ENCODE measurements at regions not wholly inside any gene's neighbourhood (a gene's known extent, or its start where the extent isn't known, plus 50 kb on each side); places are given as distances from the start of the nearest gene placed in this dataset.

- Histone ChIP-seq H3K27me3 (no peaks in the 10 kb centered on the region), H3K27ac (replicated peaks in 1 of 4) (peak overlapping the region; percentile 87 to 95 (median 92)), H3K4me1 (peaks cover 67 to 94% (median 88%) of the 10 kb centered on the region in 4 donors), H3K36me3 (no peaks in the 10 kb centered on the region), H3K9me3 (no peaks in the 10 kb centered on the region), H3K4me3 (no peak overlapping the region)
- peak; percentile 91 for TF ChIP-seq POLR2AphosphoS5 (IDR thresholded peaks at IDR 0.05)
- no peak for TF ChIP-seq EP300 (IDR thresholded peaks at IDR 0.05)
- TF ChIP-seq POLR2A (IDR thresholded peaks at IDR 0.05; ENCODE audit: low read depth), result no peak
- TF ChIP-seq CTCF (IDR thresholded peaks at IDR 0.05), result peak in 1 of 3 experiments; percentile 9
- DNase-seq (ENCODE audit: extremely low spot score), result no peak
- intact Hi-C loops (cut with DNase I), result no loop called here
- WGBS, result 48% methylated on average over 3 of the region's 3 CpGs
These were observed 64.9 kb downstream of the MCFD2 start for GRCh38 chr2:46850742-46851141.

GRCh38 chr2:46849721-46850556 lies 65.7 kb downstream of the MCFD2 start:
- no peak for DNase-seq (ENCODE audit: extremely low spot score)
- 43% methylated on average over 13 of the region's 13 CpGs for WGBS
- intact Hi-C loops (cut with DNase I), result no loop called here

GRCh38 chr2:46849046-46849715 lies 66.4 kb downstream of the MCFD2 start:
- Histone ChIP-seq H3K27me3 (no peaks in the 10 kb centered on the region), H3K4me3 (no peak overlapping the region), H3K9me3 (no peaks in the 10 kb centered on the region), H3K36me3 (no peaks in the 10 kb centered on the region), H3K4me1 (peaks cover 60 to 89% (median 84%) of the 10 kb centered on the region in 4 donors), H3K27ac (replicated peaks in 1 of 4) (peak overlapping the region; percentile 87 to 95 (median 92))
- 43% methylated on average over 7 of the region's 7 CpGs for WGBS
- no peak for DNase-seq (ENCODE audit: extremely low spot score)
- intact Hi-C loops (cut with DNase I), result no loop called here
- TF ChIP-seq CTCF (IDR thresholded peaks at IDR 0.05) (no peak), POLR2AphosphoS5 (IDR thresholded peaks at IDR 0.05) (no peak), POLR2A (IDR thresholded peaks at IDR 0.05; ENCODE audit: low read depth) (no peak), EP300 (IDR thresholded peaks at IDR 0.05) (no peak)

More at GRCh38 chr2:46849721-46850556, 65.7 kb downstream of the MCFD2 start:
- Histone ChIP-seq H3K27me3 (no peaks in the 10 kb centered on the region), H3K4me1 (peaks cover 68 to 95% (median 89%) of the 10 kb centered on the region in 4 donors), H3K9me3 (no peaks in the 10 kb centered on the region), H3K4me3 (no peak overlapping the region), H3K36me3 (no peaks in the 10 kb centered on the region), H3K27ac (replicated peaks in 1 of 4) (peak overlapping the region; percentile 87 to 95 (median 92))
- TF ChIP-seq POLR2A (IDR thresholded peaks at IDR 0.05; ENCODE audit: low read depth) (no peak), POLR2AphosphoS5 (IDR thresholded peaks at IDR 0.05) (peak; percentile 36)

GRCh38 chr2:46848447-46848846 lies 67.2 kb downstream of the MCFD2 start:
- no peak for DNase-seq (ENCODE audit: extremely low spot score)
- H3K4me3 ChIP-seq, result no peak overlapping the region
- no peaks in the 10 kb centered on the region for H3K27me3 ChIP-seq
- peak overlapping the region; percentile 87 to 95 (median 92) for H3K27ac ChIP-seq (replicated peaks in 1 of 4)
- H3K36me3 ChIP-seq, result no peaks in the 10 kb centered on the region
- TF ChIP-seq POLR2AphosphoS5 (IDR thresholded peaks at IDR 0.05) (no peak), EP300 (IDR thresholded peaks at IDR 0.05) (no peak), CTCF (IDR thresholded peaks at IDR 0.05) (no peak), POLR2A (IDR thresholded peaks at IDR 0.05; ENCODE audit: low read depth) (no peak)
- H3K9me3 ChIP-seq, result no peaks in the 10 kb centered on the region
- H3K4me1 ChIP-seq, result peaks cover 59 to 88% (median 83%) of the 10 kb centered on the region in 4 donors
- WGBS, result 13% methylated on average over 4 of the region's 5 CpGs
- intact Hi-C loops (cut with DNase I), result no loop called here

Data from esophagus muscularis mucosa (tissue), 4 donors.